ENCODE measurements at regions not wholly inside any gene's neighbourhood (a gene's known extent, or its start where the extent isn't known, plus 50 kb on each side); places are given as distances from the start of the nearest gene placed in this dataset.

DNA sequence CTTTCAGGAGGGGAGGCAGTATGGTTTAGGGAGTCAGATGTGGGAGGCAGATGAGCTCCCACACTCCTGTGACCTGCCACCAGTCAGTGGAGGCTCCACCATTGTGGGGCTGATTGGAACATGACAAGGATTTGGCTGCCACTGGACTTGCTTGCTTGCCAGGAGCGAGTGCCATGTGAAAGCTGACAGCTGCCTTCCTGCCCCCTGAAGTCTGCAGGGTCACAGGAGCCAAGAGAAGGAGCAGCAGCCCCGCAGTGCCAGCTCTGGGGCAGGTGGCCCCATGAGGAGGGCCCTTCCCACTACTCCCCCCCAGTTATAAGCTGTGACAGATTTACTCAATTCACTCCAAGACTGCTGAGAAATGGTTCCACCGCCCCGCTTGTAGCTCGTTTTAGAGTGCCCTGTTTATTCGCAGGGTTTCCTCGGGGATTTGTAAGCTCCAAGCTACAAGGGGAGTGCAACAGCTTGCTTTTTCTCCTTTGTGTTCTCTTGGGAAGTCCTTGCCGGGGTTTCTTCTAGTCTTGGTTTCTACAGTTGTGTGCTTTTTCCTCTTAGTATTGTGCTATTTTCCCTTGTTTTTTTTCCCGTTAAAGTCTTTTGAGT is 414.3 kb downstream of the MEIS1 start:
- no peaks in the 10 kb centered on the region for H3K4me1 ChIP-seq (ENCODE audit: control insufficient read depth, insufficient read depth, low read length)
- no peak overlapping the region for H3K4me3 ChIP-seq (ENCODE audit: low read depth, low read length)
- no peaks in the 10 kb centered on the region for H3K36me3 ChIP-seq (ENCODE audit: control insufficient read depth, insufficient read depth, low read length)
- no peaks in the 10 kb centered on the region for H3K9me3 ChIP-seq (ENCODE audit: control insufficient read depth, insufficient read depth, low read length)
- H3K27me3 ChIP-seq (ENCODE audit: control insufficient read depth, insufficient read depth, low read length) = no peaks in the 10 kb centered on the region
- H3K27ac ChIP-seq (ENCODE audit: low read depth, low read length) = no peak overlapping the region
- H3K9ac ChIP-seq (ENCODE audit: low read depth, low read length) = no peak overlapping the region

DNA sequence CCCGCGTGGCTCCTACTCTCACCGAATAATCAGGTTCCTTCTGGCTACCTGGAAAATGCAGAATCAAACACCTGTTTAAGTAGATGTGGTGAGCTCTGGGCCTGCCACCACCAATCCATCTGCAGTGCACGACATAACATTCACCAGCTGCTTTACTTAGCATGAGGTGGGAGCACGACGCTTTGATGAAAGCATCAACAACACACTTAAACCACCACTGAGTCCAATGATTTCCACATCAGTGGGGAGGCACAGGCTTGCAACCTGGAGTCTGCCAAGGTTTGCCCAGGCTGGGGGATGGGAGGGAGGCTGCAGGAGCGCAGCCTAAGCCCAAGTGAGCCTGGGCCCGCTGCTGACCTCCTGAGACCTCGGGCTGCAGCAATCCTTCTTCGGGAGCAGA is 415.5 kb downstream of the MEIS1 start:
- H3K9me3 ChIP-seq (ENCODE audit: control insufficient read depth, insufficient read depth, low read length) = no peaks in the 10 kb centered on the region
- no peaks in the 10 kb centered on the region for H3K36me3 ChIP-seq (ENCODE audit: control insufficient read depth, insufficient read depth, low read length)
- no peak overlapping the region for H3K27ac ChIP-seq (ENCODE audit: low read depth, low read length)
- no peak overlapping the region for H3K4me3 ChIP-seq (ENCODE audit: low read depth, low read length)
- H3K4me1 ChIP-seq (ENCODE audit: control insufficient read depth, insufficient read depth, low read length) = no peaks in the 10 kb centered on the region
- H3K27me3 ChIP-seq (ENCODE audit: control insufficient read depth, insufficient read depth, low read length) = no peaks in the 10 kb centered on the region
- H3K9ac ChIP-seq (ENCODE audit: low read depth, low read length) = no peak overlapping the region

DNA sequence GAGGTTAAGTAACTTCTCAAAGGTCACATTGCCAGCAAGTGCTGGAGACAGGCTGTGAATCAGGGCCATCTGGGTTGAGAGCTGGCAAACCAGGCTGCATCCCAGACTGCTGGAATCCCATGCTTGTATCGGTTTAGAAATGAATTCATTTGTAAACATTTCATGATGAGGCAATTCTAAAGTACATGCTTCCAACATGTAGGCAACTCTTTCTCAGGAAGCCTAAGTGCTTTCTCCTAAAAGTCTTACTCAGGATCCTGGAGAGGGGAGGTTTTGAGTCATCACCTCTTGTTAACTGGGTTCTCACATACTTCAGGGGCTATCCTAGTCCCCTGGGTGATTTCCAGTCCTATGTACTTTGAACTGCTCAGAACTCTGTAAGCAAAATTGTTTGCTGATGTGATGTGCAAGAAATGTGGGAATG is 416.5 kb downstream of the MEIS1 start:
- no peak overlapping the region for H3K4me3 ChIP-seq (ENCODE audit: low read depth, low read length)
- H3K9ac ChIP-seq (ENCODE audit: low read depth, low read length) = no peak overlapping the region
- no peaks in the 10 kb centered on the region for H3K36me3 ChIP-seq (ENCODE audit: control insufficient read depth, insufficient read depth, low read length)
- H3K9me3 ChIP-seq (ENCODE audit: control insufficient read depth, insufficient read depth, low read length) = no peaks in the 10 kb centered on the region
- no peaks in the 10 kb centered on the region for H3K4me1 ChIP-seq (ENCODE audit: control insufficient read depth, insufficient read depth, low read length)
- no peak overlapping the region for H3K27ac ChIP-seq (ENCODE audit: low read depth, low read length)
- no peaks in the 10 kb centered on the region for H3K27me3 ChIP-seq (ENCODE audit: control insufficient read depth, insufficient read depth, low read length)

DNA sequence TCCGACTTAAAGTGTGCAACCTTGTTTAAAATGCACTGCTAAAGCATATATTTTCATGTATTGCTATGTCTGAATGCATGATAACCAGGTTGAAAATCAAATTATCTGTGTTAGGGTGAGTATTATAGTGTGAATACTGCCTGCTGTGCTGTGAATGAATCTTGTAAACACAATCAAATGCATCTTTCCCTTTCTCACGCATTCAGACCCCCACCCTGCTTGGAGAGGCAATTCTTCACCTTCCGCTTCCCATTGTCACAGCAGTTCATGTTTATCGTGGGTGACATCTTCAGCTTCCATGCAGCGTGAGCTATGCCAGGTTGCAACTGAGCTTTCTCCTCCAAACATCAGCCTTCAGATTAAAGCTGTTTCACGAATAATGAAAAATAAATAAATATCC is 418.0 kb downstream of the MEIS1 start:
- Histone ChIP-seq H3K9me3 (ENCODE audit: control insufficient read depth, insufficient read depth, low read length) (no peaks in the 10 kb centered on the region), H3K4me1 (ENCODE audit: control insufficient read depth, insufficient read depth, low read length) (no peaks in the 10 kb centered on the region), H3K4me3 (ENCODE audit: low read depth, low read length) (no peak overlapping the region), H3K27ac (ENCODE audit: low read depth, low read length) (no peak overlapping the region), H3K36me3 (ENCODE audit: control insufficient read depth, insufficient read depth, low read length) (no peaks in the 10 kb centered on the region), H3K27me3 (ENCODE audit: control insufficient read depth, insufficient read depth, low read length) (no peaks in the 10 kb centered on the region), H3K9ac (ENCODE audit: low read depth, low read length) (no peak overlapping the region)

DNA sequence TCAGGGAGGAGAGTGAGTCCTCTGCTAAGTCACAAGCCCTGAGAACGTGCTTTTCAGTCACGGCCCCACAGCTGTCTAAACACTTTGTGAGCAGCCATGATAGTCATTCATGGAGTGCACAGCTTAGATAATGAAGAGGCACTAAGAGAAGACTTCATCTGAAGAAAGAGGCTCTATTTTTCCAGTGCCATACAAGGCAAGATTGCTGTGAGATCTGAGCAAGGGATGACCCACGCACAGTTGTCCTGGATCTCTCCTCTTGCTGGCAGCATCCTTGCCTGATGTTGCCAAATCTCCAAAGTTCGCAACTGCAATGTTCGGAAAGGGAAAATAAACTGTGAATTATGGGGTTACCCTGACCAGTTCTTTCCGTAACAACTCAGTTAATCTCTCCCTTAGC is 418.7 kb downstream of the MEIS1 start:
- Histone ChIP-seq H3K9ac (ENCODE audit: low read depth, low read length) (no peak overlapping the region), H3K4me3 (ENCODE audit: low read depth, low read length) (no peak overlapping the region), H3K27me3 (ENCODE audit: control insufficient read depth, insufficient read depth, low read length) (no peaks in the 10 kb centered on the region), H3K36me3 (ENCODE audit: control insufficient read depth, insufficient read depth, low read length) (no peaks in the 10 kb centered on the region), H3K27ac (ENCODE audit: low read depth, low read length) (no peak overlapping the region), H3K4me1 (ENCODE audit: control insufficient read depth, insufficient read depth, low read length) (no peaks in the 10 kb centered on the region), H3K9me3 (ENCODE audit: control insufficient read depth, insufficient read depth, low read length) (no peaks in the 10 kb centered on the region)

DNA sequence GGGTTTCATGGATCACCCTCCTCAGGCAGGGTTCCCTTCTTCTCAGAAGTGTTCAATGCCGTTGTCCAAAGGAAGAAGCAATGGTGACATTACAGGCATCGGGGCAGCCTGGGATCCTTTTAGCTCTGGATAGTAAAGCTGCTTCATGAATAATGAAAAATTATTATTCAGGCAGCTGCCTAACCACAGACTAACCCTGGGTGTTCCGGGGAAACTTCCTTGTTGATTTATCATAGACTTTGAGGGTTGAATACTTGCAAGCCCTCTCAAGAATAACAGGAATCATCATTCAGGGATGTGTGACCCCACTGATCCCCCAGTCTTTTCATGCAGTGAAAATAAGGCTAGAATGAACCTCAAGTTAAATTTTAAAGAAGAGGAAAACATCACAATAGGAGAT is 419.4 kb downstream of the MEIS1 start:
- Histone ChIP-seq H3K36me3 (ENCODE audit: control insufficient read depth, insufficient read depth, low read length) (no peaks in the 10 kb centered on the region), H3K9me3 (ENCODE audit: control insufficient read depth, insufficient read depth, low read length) (no peaks in the 10 kb centered on the region), H3K27ac (ENCODE audit: low read depth, low read length) (no peak overlapping the region), H3K4me1 (ENCODE audit: control insufficient read depth, insufficient read depth, low read length) (no peaks in the 10 kb centered on the region), H3K9ac (ENCODE audit: low read depth, low read length) (no peak overlapping the region), H3K4me3 (ENCODE audit: low read depth, low read length) (no peak overlapping the region), H3K27me3 (ENCODE audit: control insufficient read depth, insufficient read depth, low read length) (no peaks in the 10 kb centered on the region)

DNA sequence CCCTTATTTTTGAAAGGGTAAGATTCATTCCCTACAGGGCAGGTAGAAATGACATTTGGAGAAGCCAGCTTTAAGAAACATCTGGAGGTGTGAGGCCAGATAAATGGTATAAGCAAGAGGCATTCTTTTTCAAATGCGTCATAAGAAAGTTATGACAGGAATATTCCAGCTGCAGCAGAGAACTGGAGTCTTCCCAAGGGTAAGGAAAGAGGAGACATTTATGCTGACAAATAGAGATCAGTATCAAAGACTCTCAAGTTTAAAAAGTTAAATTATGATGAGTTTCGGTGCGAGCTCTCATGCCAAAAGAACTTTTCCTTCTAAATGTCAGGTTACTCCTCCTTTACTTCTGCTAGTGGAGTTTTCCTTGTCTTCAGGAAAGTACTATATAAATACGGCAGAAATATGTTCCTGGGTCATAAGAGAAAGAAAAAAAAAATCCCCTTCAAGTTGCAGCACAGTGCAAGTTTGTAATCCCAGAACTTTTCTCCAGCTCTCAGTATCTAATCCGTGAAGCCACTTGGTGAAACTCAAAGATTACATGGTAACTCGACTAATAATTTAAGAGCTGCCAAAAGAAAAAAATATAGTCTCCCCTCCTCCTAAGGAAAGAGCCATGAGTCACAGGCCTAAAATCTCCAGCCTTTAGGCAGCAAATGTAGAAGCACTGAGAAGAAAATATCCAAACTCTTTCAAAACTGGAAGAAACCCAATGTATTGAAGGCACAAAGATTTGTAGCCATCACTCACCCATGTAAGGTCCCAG is 428.1 kb downstream of the MEIS1 start:
- H3K4me1 ChIP-seq (ENCODE audit: control insufficient read depth, insufficient read depth, low read length) = no peaks in the 10 kb centered on the region
- no peaks in the 10 kb centered on the region for H3K27me3 ChIP-seq (ENCODE audit: control insufficient read depth, insufficient read depth, low read length)
- H3K27ac ChIP-seq (ENCODE audit: low read depth, low read length) = no peak overlapping the region
- no peaks in the 10 kb centered on the region for H3K9me3 ChIP-seq (ENCODE audit: control insufficient read depth, insufficient read depth, low read length)
- no peak overlapping the region for H3K9ac ChIP-seq (ENCODE audit: low read depth, low read length)
- no peaks in the 10 kb centered on the region for H3K36me3 ChIP-seq (ENCODE audit: control insufficient read depth, insufficient read depth, low read length)
- H3K4me3 ChIP-seq (ENCODE audit: low read depth, low read length) = no peak overlapping the region

DNA sequence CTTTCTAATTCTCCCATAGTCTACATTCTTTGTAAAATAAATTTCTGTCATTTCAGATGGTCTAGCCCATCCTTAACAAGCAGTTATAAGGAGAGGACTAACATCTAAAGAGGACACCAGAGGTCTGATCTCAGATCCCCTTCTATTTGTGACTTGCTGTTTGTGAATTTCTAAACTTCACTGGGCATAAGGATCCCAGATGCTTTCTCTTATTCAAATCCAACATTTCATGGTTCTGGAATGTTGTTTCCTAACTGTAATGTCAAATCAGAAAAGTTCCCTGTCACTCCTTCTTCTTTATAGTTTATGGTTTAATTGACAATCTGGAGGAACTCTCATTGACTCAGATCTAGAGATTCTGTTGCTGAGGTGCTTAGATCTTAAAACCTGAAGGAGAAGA is 430.2 kb downstream of the MEIS1 start:
- H3K4me3 ChIP-seq (ENCODE audit: low read depth, low read length) = no peak overlapping the region
- H3K9me3 ChIP-seq (ENCODE audit: control insufficient read depth, insufficient read depth, low read length) = no peaks in the 10 kb centered on the region
- H3K27ac ChIP-seq (ENCODE audit: low read depth, low read length) = no peak overlapping the region
- H3K27me3 ChIP-seq (ENCODE audit: control insufficient read depth, insufficient read depth, low read length) = no peaks in the 10 kb centered on the region
- H3K9ac ChIP-seq (ENCODE audit: low read depth, low read length) = no peak overlapping the region
- no peaks in the 10 kb centered on the region for H3K36me3 ChIP-seq (ENCODE audit: control insufficient read depth, insufficient read depth, low read length)
- H3K4me1 ChIP-seq (ENCODE audit: control insufficient read depth, insufficient read depth, low read length) = no peaks in the 10 kb centered on the region

DNA sequence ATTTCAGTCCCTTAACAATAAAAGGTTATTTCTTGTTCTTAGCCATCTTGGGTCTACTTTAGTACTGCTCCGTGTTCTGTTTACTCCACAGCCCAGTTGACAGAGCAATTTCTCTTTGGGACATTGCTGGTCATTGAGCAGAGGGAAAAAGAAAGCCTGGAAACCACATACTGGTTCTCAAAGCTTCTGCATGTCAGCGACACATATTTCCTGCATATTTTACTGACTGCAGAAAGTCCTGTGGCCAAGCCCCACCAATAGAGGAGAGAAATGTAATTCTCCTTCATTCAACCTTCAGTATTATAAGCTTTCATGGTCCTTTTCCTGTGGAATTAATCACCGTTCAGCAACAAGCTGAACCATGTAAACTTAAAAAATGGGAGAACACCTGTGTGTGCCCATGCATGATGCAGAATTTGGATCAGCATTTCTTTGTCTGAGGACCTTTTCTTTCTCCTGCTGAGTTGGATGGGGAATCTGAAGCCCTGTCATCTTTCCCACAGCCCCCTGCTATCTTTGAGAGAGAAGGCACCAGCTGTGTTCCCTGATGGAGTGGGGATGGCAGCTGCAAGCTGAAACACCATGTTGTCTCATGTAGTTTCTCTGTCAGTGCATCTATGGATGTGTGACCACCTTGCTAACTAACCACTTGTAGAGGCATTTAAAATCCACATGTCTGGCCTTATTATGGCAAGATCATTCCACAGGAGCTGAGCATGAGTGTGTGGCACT is 431.6 kb downstream of the MEIS1 start:
- H3K27ac ChIP-seq (ENCODE audit: low read depth, low read length) = no peak overlapping the region
- H3K4me1 ChIP-seq (ENCODE audit: control insufficient read depth, insufficient read depth, low read length) = no peaks in the 10 kb centered on the region
- H3K36me3 ChIP-seq (ENCODE audit: control insufficient read depth, insufficient read depth, low read length) = no peaks in the 10 kb centered on the region
- H3K4me3 ChIP-seq (ENCODE audit: low read depth, low read length) = no peak overlapping the region
- no peaks in the 10 kb centered on the region for H3K9me3 ChIP-seq (ENCODE audit: control insufficient read depth, insufficient read depth, low read length)
- no peaks in the 10 kb centered on the region for H3K27me3 ChIP-seq (ENCODE audit: control insufficient read depth, insufficient read depth, low read length)
- no peak overlapping the region for H3K9ac ChIP-seq (ENCODE audit: low read depth, low read length)

DNA sequence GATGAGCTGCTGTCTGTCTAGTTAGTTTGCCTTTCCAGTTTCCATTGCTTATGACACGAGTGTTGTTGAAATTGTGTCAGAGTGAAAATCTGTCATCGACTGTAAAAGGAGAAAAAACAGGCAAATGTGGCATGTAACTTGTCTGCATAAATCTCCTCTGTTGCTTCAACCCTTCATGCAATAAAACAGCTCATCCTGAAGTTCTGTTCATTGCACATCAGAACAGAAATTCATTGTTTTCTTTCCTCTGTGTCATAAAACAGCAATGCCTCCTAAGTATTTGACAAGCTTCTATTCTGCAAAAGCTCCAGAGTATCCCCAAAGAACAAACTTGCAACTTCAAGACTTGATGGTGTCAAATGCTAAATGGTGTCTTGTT is 432.1 kb downstream of the MEIS1 start:
- no peaks in the 10 kb centered on the region for H3K4me1 ChIP-seq (ENCODE audit: control insufficient read depth, insufficient read depth, low read length)
- no peaks in the 10 kb centered on the region for H3K27me3 ChIP-seq (ENCODE audit: control insufficient read depth, insufficient read depth, low read length)
- no peak overlapping the region for H3K9ac ChIP-seq (ENCODE audit: low read depth, low read length)
- no peak overlapping the region for H3K4me3 ChIP-seq (ENCODE audit: low read depth, low read length)
- H3K27ac ChIP-seq (ENCODE audit: low read depth, low read length) = no peak overlapping the region
- no peaks in the 10 kb centered on the region for H3K36me3 ChIP-seq (ENCODE audit: control insufficient read depth, insufficient read depth, low read length)
- H3K9me3 ChIP-seq (ENCODE audit: control insufficient read depth, insufficient read depth, low read length) = no peaks in the 10 kb centered on the region

DNA sequence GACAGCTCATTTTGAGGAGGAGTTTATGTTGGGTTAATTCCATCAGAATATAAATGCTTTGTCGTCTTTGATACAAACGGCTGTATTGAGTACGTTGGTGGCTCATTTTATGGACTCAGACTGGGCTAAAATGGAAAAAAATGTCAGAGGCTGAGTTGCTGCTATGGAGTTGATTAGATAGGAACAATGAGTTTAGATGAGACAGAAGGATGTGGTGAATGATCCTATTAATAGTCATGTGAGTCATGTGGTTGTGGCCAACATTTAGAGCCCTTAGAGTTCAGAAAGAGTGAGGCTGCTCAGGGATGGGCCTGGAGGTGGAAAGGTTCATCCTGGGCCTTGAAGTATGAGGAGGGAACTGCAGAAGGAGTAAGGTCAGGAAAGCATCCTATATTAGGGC is 434.2 kb downstream of the MEIS1 start:
- H3K27ac ChIP-seq (ENCODE audit: low read depth, low read length) = no peak overlapping the region

More for the DNA sequence above, 434.2 kb downstream of the MEIS1 start:
- H3K9me3 ChIP-seq (ENCODE audit: control insufficient read depth, insufficient read depth, low read length) = no peaks in the 10 kb centered on the region
- H3K4me3 ChIP-seq (ENCODE audit: low read depth, low read length) = no peak overlapping the region
- H3K4me1 ChIP-seq (ENCODE audit: control insufficient read depth, insufficient read depth, low read length) = no peaks in the 10 kb centered on the region
- no peaks in the 10 kb centered on the region for H3K36me3 ChIP-seq (ENCODE audit: control insufficient read depth, insufficient read depth, low read length)
- H3K27me3 ChIP-seq (ENCODE audit: control insufficient read depth, insufficient read depth, low read length) = no peaks in the 10 kb centered on the region
- H3K9ac ChIP-seq (ENCODE audit: low read depth, low read length) = no peak overlapping the region

Measured in HUES48 (cell line).